ENCODE measurements at regions not wholly inside any gene's neighbourhood (a gene's known extent, or its start where the extent isn't known, plus 50 kb on each side); places are given as distances from the start of the nearest gene placed in this dataset.

DNA sequence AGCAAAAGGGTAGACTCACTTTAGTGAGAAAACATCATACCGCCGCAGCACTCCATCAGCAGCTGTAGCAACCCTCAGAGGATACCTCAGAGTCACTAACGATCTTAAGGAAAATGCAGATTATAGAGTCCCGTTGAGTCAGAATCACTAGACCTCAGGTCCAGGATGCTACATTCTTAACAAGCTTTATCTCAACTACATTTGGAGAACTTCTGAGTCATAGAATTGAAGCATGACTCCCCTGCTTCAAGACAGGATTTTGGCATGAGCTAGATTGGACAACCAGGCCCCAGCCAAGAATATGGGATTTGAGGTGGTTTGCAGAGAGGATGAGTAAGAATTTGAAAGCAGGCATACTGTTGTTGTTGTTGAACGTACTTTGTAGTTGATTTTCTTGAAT lies 118.9 kb upstream of the UBL3 start:
- Histone ChIP-seq H3K9ac (replicated peaks in 1 of 4; ENCODE audit: extremely low read depth in 1 of 4, low read depth in 3 of 4, low read length in 3 of 4) (no peak overlapping the region), H2BK20ac (ENCODE audit: low read length) (no peak overlapping the region), H3K14ac (ENCODE audit: insufficient read length) (no peak overlapping the region), H4K20me1 (replicated peaks in 1 of 2; ENCODE audit: control insufficient read depth in 1 of 2, insufficient read depth in 2 of 2, low read length in 2 of 2) (no peaks in the 10 kb centered on the region), H2BK12ac (ENCODE audit: low read depth, low read length) (no peak overlapping the region), H3K4me1 (replicated peaks in 1 of 4; ENCODE audit: control insufficient read depth in 3 of 4, insufficient read depth in 4 of 4, low read length in 3 of 4) (peaks cover 0 to 5% (median under 1%) of the 10 kb centered on the region in 4 experiments; a peak in 1 of 7 replicates), H3K4me3 (ENCODE audit: extremely low read depth in 1 of 4, insufficient read depth in 2 of 4, low read depth in 3 of 4, low read length in 4 of 4) (no peak overlapping the region), H4K5ac (ENCODE audit: insufficient read length, low read depth, low read length) (no peak overlapping the region), H3K56ac (replicated peaks; ENCODE audit: insufficient read length, low read depth, low read length) (no peak overlapping the region), H3K4ac (replicated peaks; ENCODE audit: insufficient read length, low read depth, low read length) (no peak overlapping the region), H2BK120ac (replicated peaks; ENCODE audit: low read depth, low read length) (no peak overlapping the region), H2BK5ac (ENCODE audit: low read depth, low read length) (no peak overlapping the region), H3K79me2 (ENCODE audit: control insufficient read depth in 1 of 2, insufficient read depth in 2 of 2, low read length in 2 of 2) (no peaks in the 10 kb centered on the region), H2AK5ac (ENCODE audit: low read depth, low read length) (no peak overlapping the region), H2AFZ (ENCODE audit: low read length) (no peak overlapping the region), H3K23ac (ENCODE audit: insufficient read length) (no peak overlapping the region), H3K18ac (ENCODE audit: extremely low read depth, low read length) (no peak overlapping the region), H3K79me1 (ENCODE audit: low read depth, low read length) (no peaks in the 10 kb centered on the region), H3K9me3 (ENCODE audit: insufficient read depth in 2 of 2, low read depth in 1 of 2, low read length in 1 of 2) (peaks cover 10 to 11% of the 10 kb centered on the region in 2 experiments; a peak in 3 of 4 replicates), H4K91ac (replicated peaks; ENCODE audit: insufficient read length, low read length) (no peak overlapping the region), H3K27ac (ENCODE audit: low read depth, low read length) (no peak overlapping the region), H3K23me2 (ENCODE audit: low read depth, low read length) (no peaks in the 10 kb centered on the region; the same call in 1 of the 2 replicates), H2BK15ac (ENCODE audit: low read length) (no peak overlapping the region), H4K8ac (ENCODE audit: extremely low read depth, insufficient read depth, low read length) (no peak overlapping the region), H3K36me3 (ENCODE audit: control insufficient read depth in 2 of 4, insufficient read depth in 4 of 4, low read length in 3 of 4) (no peaks in the 10 kb centered on the region), H3K27me3 (replicated peaks in 1 of 4; ENCODE audit: control insufficient read depth in 3 of 4, extremely low read depth in 1 of 4, insufficient read depth in 3 of 4, low read length in 3 of 4) (no peaks in the 10 kb centered on the region), H3K4me2 (ENCODE audit: insufficient read depth in 1 of 2, low read depth in 2 of 2, low read length in 2 of 2) (no peak overlapping the region)
- WGBS, 2 experiments (ENCODE audit: extremely low coverage in 1 of 2, insufficient coverage in 1 of 2, insufficient read length in 1 of 2, insufficient replicate concordance in 2 of 2, low coverage in 1 of 2, low lambda C conversion rate in 2 of 2, missing lambda C conversion rate in 1 of 2): 95% methylated on average over 5 of the region's 5 CpGs; no CpG with 5 or more reads in 1 of the 2 experiments
- POLR2A ChIA-PET (ENCODE audit: partially characterized antibody): no interaction called here
- CTCF ChIA-PET (ENCODE audit: partially characterized antibody): interaction anchor here (1.3 kb wide), 1 partner anchor 10 kb away, joined by 4 read pairs; no protein-coding TSS in a partner anchor
- DNase-seq (ENCODE audit: low read depth in 1 of 2, low spot score in 2 of 2): no peak
- FAIRE-seq: no peak
- TF ChIP-seq CBX5 (IDR thresholded peaks at IDR 0.05; ENCODE audit: low read depth, low read length): no peak
